ENCODE measurements at regions not wholly inside any gene's neighbourhood (a gene's known extent, or its start where the extent isn't known, plus 50 kb on each side); places are given as distances from the start of the nearest gene placed in this dataset.

GRCh38 chr16:9680019-9680655 is 502.1 kb downstream of the GRIN2A start:
- Histone ChIP-seq H3K36me3 (ENCODE audit: control insufficient read depth in 4 of 4, insufficient read depth in 3 of 4, low read depth in 1 of 4, low read length in 3 of 4) (no peaks in the 10 kb centered on the region), H3K27ac (ENCODE audit: low read depth in 1 of 2, low read length in 2 of 2) (no peak overlapping the region), H3K9ac (ENCODE audit: low read depth in 1 of 2, low read length in 2 of 2) (no peak overlapping the region), H3K27me3 (ENCODE audit: control insufficient read depth in 4 of 4, insufficient read depth in 4 of 4, low read length in 3 of 4) (no peaks in the 10 kb centered on the region), H3K4me1 (ENCODE audit: control insufficient read depth in 4 of 4, insufficient read depth in 4 of 4, low read length in 3 of 4) (no peaks in the 10 kb centered on the region), H3K4me3 (ENCODE audit: low read depth in 1 of 3, low read length in 3 of 3) (no peak overlapping the region), H3K9me3 (ENCODE audit: control insufficient read depth in 4 of 4, low read length in 3 of 4) (peaks cover 0 to 6% (median 1%) of the 10 kb centered on the region in 4 donors)
- TF ChIP-seq FOXA2 (IDR thresholded peaks at IDR 0.05) (no peak), EGR1 (IDR thresholded peaks at IDR 0.05; ENCODE audit: low read depth in 2 of 2) (no peak), GABPA (IDR thresholded peaks at IDR 0.05 in 1 of 2, conservative IDR thresholded peaks at IDR 0.05 in 1 of 2) (no peak), HNF4G (IDR thresholded peaks at IDR 0.05) (no peak), RAD21 (IDR thresholded peaks at IDR 0.05) (no peak), REST (IDR thresholded peaks at IDR 0.05) (no peak), JUND (IDR thresholded peaks at IDR 0.05) (no peak), HNF4A (conservative IDR thresholded peaks at IDR 0.05) (no peak)
- 52% methylated on average over 7 of the region's 7 CpGs for WGBS
- no peak for DNase-seq (ENCODE audit: low spot score)

GRCh38 chr16:9680968-9681367 is 501.3 kb downstream of the GRIN2A start:
- Histone ChIP-seq H3K9me3 (ENCODE audit: control insufficient read depth in 4 of 4, low read length in 3 of 4) (peaks cover 0 to 6% (median 1%) of the 10 kb centered on the region in 4 donors), H3K27me3 (ENCODE audit: control insufficient read depth in 4 of 4, insufficient read depth in 4 of 4, low read length in 3 of 4) (no peaks in the 10 kb centered on the region), H3K4me3 (ENCODE audit: low read depth in 1 of 3, low read length in 3 of 3) (no peak overlapping the region), H3K4me1 (ENCODE audit: control insufficient read depth in 4 of 4, insufficient read depth in 4 of 4, low read length in 3 of 4) (no peaks in the 10 kb centered on the region), H3K27ac (ENCODE audit: low read depth in 1 of 2, low read length in 2 of 2) (no peak overlapping the region), H3K9ac (ENCODE audit: low read depth in 1 of 2, low read length in 2 of 2) (no peak overlapping the region), H3K36me3 (ENCODE audit: control insufficient read depth in 4 of 4, insufficient read depth in 3 of 4, low read depth in 1 of 4, low read length in 3 of 4) (no peaks in the 10 kb centered on the region)
- TF ChIP-seq CTCF (IDR thresholded peaks at IDR 0.05; ENCODE audit: low read depth, low read length, missing input control) (no peak), EGR1 (IDR thresholded peaks at IDR 0.05; ENCODE audit: low read depth in 2 of 2) (no peak), HNF4A (conservative IDR thresholded peaks at IDR 0.05) (no peak), RXRA (IDR thresholded peaks at IDR 0.05) (no peak), RAD21 (IDR thresholded peaks at IDR 0.05) (no peak), MAX (IDR thresholded peaks at IDR 0.05) (no peak), YY1 (IDR thresholded peaks at IDR 0.05) (no peak), JUND (IDR thresholded peaks at IDR 0.05) (no peak), TAF1 (conservative IDR thresholded peaks at IDR 0.05) (no peak), FOXA2 (IDR thresholded peaks at IDR 0.05) (no peak)
- no peak for DNase-seq (ENCODE audit: low spot score)
- 81% methylated on average over 2 of the region's 2 CpGs for WGBS

All from liver (tissue), 8 donors.